ENCODE measurements at regions not wholly inside any gene's neighbourhood (a gene's known extent, or its start where the extent isn't known, plus 50 kb on each side); places are given as distances from the start of the nearest gene placed in this dataset.

DNA sequence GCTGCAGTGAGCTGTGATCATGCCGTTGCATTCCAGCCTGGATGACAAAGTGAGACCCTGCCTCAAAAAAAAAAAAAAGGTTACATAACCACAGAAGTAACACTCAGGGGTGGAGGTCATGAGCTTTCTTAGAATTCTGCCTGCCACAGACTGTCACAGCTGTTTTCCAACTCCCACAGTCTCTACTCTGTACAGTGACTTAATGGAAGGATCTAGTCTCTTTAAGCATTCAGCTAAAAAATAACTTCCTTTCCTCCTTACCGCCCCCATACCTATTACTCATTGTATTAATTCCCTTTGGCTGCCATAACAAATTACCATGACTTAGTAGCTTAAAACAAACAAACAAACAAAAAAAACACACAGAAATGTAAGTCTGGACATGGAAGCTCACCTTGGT is 99.6 kb upstream of the UBE2E1 start:
- TF ChIP-seq, protein P1, sequence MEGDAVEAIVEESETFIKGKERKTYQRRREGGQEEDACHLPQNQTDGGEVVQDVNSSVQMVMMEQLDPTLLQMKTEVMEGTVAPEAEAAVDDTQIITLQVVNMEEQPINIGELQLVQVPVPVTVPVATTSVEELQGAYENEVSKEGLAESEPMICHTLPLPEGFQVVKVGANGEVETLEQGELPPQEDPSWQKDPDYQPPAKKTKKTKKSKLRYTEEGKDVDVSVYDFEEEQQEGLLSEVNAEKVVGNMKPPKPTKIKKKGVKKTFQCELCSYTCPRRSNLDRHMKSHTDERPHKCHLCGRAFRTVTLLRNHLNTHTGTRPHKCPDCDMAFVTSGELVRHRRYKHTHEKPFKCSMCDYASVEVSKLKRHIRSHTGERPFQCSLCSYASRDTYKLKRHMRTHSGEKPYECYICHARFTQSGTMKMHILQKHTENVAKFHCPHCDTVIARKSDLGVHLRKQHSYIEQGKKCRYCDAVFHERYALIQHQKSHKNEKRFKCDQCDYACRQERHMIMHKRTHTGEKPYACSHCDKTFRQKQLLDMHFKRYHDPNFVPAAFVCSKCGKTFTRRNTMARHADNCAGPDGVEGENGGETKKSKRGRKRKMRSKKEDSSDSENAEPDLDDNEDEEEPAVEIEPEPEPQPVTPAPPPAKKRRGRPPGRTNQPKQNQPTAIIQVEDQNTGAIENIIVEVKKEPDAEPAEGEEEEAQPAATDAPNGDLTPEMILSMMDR (IDR thresholded peaks at IDR 0.05 in 2 of 3, conservative IDR thresholded peaks at IDR 0.05 in 1 of 3; ENCODE audit: control insufficient read depth in 2 of 3, extremely low read depth in 1 of 3, insufficient read depth in 1 of 3, low read depth in 3 of 3, low read length in 3 of 3): no peak
- TF ChIP-seq EP300 (IDR thresholded peaks at IDR 0.05; ENCODE audit: borderline replicate concordance in 1 of 2, control insufficient read depth in 1 of 2, low read depth in 2 of 2, low read length in 2 of 2): no peak
- no peak for TF ChIP-seq E2F4 (IDR thresholded peaks at IDR 0.05; ENCODE audit: low read depth, low read length)
- TF ChIP-seq, protein P2, sequence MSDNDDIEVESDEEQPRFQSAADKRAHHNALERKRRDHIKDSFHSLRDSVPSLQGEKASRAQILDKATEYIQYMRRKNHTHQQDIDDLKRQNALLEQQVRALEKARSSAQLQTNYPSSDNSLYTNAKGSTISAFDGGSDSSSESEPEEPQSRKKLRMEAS (IDR thresholded peaks at IDR 0.05; ENCODE audit: low read depth, low read length): no peak
- no peak for TF ChIP-seq SREBF1 (IDR thresholded peaks at IDR 0.05; ENCODE audit: low read length)
- no peak for TF ChIP-seq CEBPB (IDR thresholded peaks at IDR 0.05; ENCODE audit: borderline replicate concordance in 1 of 2, low read depth in 2 of 2, low read length in 2 of 2)
- no peak for TF ChIP-seq CREB1 (IDR thresholded peaks at IDR 0.05; ENCODE audit: low read depth)
- TF ChIP-seq EZH2 (IDR thresholded peaks at IDR 0.05; ENCODE audit: borderline replicate concordance, control insufficient read depth, low read depth, low read length): no peak
- no peak for TF ChIP-seq CBFB (IDR thresholded peaks at IDR 0.05; ENCODE audit: low read depth)
- TF ChIP-seq POLR2AphosphoS5 (IDR thresholded peaks at IDR 0.05; ENCODE audit: low read length): no peak
